ENCODE measurements at regions not wholly inside any gene's neighbourhood (a gene's known extent, or its start where the extent isn't known, plus 50 kb on each side); places are given as distances from the start of the nearest gene placed in this dataset.
"Not testable (repeated sequence)": the region's sequence is repeated elsewhere in the genome, so short reads cannot be mapped to it uniquely, and the experiment has no call there.

DNA sequence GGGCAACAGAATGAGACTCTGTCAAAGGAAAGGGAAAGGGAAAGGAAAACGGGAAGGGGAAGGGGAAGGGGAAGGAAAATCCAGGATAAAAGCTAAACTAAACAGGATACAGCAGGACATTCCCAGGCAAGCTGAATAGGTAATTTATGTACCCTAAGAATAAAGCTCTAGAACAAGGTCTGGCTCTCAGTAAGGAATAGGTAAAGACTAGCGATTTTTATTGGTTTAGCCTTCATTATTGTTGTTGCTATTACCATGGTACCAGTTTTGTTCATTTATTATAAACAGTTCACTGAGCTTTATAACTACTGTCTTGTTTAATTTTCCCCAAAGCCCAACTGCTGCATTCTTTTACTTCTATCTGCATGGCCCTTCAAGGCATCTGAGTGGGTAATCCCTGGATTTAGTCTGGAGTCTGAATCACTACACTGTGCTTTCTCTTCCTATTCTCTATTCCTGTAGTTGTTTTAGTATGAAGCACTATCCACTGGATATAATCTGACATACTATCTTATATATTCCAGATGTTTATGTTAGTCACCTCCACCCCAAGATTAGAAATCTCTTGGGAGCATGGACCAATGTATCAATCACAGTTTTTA is 127.1 kb upstream of the TANK start:
- no peak for DNase-seq

DNA sequence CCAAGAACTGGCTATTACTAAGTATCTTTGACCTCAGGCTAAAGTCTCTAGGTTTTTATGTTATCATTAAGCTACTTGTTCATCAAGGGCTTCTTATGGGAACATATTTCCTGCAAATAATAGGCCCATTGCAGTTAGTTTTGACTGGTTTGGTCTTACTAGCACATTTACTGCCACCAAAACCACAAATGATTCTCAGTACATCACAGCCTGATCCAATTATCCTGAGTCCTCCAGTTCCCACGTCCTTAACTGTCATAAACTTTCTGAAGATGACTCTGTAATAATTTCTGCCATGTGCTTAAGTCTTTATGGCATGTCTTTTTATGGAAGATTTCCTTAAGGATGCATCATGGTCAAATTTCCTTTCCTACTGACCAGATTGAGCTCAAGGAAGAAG is 123.3 kb upstream of the TANK start:
- DNase-seq: no peak

DNA sequence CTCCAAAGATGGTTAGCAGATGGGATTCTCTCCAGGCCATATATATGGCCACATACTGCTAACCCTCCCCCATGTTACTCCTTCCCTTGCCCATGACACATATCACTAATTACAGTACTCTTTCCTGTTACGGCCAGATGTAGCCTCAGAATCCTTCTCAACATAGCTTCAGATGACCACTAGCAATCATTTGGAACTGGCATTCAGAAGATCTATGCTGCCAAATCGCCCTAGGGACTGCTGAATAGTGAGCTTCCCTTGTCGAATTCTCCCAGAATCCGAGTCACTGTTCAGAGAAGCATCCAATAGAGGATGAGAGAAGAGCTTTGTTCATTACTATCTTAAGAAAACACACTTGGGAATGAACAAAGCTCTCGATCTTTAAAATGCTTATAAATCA is 121.2 kb upstream of the TANK start:
- no peak for DNase-seq

DNA sequence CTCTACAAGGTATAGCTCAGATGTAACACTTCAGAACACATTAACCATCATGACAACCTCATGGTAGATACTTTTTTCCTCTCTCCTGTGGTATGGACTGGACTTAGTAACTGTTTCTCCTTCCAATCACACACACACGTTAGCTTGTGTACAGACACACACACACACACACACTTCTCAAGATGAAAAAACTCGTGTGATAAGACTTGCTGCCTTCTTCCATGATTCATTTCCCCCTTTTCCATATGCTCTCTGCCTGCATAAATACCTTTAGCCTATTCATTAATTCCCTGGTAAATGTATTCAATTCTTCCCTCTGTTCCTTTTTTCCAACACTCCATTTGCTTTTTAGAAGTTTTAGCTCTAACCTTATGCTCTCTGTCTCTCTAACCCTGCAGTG is 118.9 kb upstream of the TANK start:
- no peak for DNase-seq

DNA sequence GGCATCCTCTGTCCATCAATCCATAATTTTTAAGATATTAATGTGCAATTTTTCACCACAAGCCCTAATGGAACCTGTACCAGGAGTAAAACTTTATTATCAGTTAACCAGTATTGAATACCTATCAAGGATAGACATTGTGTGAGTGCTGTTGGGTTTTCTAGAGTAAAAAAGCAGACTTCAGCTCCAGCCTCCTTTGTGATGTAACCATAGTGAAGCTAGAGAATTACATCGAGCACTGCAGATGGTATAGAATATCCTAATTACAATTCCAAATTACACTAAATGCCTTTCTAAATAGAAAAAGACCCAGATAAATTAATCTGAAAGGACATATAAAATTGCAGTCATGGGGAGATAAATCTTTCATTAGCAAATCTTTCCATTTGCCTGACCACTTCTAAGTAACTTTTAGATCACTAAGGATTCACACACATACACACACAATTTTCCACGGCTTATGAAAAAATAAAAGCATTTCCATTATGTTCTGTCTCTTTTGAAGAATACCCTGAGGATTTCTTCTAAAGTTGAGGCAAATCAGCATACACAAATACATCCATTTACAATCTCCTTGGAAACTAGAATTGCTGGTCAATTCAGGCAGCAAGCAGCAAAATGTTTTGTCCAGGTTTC is 117.1 kb upstream of the TANK start:
- no peak for DNase-seq

DNA sequence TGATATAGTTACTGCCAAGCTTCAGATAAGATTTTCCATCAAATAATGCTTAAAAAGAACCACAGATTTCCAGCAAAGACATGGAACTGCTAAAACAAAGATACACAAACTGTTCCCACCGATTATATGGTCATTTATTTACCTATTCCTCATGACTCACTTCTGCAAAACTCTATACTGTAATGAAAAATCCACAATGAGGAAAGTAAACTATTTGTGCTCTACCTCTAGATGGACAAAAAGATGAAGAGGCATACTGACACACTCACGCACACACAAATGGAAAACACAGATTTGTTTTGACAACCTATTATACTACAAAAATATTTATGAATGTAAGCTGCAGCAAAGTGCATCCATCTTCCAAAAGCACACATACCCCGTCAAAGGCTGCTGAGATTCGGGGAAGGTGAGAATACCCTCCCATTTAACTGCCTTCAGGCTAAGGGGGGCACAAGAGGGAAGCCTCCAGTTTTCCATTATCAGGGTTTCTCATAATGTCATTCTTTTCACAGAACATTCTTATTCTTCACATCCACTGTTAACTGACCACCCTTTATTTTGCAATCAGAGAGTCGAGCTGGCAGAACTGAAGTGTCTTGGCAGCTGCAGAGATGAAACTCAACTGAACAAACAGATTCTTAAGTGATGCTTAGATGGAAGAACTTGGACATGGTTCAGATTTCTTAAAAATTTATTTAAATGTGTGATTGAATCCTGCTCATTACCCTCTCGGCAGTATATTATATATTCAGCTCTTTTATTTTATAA is 115.9 kb upstream of the TANK start:
- no peak for DNase-seq

DNA sequence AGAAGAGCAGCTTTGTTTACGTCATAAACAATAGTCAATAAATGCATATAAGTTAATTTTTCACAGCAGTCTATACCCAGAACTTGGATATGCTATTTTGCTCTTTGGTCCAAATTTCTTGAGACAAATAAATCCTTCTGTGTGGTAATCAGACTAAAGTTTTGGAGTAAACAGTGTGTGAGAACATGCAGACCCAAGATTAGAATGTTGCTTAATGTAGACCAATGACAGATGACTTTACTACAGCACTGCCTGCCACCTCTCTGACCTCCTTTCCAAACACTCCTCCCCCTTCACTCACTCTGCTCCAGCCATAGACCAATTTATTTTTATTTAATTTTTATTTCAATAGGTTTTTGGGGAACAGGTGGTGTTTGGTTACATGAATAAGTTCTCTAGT is 115.3 kb upstream of the TANK start:
- DNase-seq: no peak

DNA sequence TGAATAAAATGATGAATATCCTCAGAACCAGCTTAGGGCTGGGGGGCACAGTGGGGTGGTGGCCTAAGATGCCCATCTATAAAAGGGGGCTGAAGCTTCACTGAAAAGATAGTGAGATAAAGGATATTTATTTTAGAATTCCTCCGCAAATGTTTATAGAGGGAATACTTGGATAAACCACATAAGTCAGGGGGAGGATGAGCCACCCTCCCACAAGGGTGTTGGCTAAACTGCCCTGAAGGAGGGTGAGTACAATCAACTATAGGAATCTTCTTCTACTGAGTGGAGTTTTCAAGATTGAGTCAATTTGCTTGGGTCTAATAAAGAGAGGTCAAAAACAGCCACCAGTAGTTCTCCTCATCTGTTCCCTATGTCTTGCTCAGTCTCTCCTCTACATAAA is 114.5 kb upstream of the TANK start:
- no peak for DNase-seq

DNA sequence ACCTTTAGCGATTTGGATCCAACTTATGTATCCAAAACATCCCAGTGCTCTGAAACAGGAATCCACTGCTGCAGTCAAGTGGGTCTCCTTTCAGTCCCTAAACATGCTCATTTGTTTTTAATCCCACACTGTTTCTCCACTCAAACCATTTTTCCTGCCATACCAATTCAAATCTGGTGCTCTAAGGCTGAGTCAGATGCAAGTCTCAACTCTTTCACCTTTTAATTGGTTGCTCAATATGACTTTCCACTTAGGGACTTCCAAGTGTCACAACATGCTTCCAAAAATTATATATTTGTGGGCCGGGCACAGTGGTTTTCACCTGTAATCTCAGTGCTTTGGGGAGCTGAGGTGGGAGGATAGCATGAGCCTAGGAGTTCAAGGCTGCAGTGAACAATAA is 113.4 kb upstream of the TANK start:
- DNase-seq: no peak

DNA sequence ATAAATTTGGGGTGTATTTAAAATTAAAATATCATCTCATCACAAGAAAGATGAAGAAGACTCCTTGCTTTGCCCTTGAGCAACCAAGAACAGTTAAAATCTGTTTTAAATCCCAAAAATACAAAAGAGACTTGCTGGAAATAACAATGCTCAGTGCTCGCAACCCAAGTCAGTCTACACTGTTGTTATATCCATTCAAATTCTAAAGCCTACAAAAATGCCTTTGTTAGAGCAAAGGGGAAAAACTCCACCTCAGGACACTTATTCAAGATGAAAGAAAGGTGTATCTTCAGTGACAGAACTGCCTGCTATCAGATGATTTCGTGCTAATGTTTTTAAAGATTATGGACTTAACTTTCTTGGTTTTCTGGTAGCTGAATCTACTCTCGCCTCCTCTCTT is 111.9 kb upstream of the TANK start:
- DNase-seq: no peak

DNA sequence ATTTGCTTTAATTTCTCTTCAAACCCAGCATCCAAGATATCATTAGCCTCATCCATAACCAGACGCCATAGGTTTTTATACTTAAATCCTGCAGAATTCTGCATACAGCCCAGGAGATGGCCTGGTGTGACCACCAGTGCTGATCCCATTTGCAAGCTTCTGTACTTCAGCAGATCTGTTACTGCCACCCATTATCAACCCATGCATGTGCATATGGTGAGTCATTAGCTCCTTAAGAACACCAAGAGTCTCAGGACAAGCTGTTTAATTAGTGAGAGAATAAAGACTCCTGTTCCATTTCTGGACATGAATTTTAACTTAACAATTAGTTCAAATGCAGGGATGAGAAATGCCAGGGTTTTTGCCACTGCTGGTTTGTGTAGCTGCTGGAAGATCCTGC is 110.7 kb upstream of the TANK start:
- no peak for DNase-seq

DNA sequence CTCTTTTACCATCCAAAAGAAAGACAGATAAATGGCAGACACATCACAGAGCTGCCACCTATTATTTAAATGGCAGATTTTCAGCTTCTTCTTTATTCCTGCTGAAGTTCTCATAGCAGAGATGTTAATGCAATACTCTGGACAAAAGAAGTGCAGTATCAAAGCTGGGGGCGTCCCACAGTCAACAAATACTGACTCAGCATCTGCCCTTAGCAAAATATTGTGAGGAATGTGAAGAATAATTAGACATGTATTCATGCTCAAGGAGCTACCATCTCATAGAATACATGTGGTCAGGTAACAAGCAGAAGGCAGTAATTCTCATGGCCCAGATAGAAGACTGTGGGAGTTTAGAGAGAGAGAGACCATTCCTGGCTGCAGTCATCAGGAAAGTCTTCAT is 108.0 kb upstream of the TANK start:
- DNase-seq: no peak

DNA sequence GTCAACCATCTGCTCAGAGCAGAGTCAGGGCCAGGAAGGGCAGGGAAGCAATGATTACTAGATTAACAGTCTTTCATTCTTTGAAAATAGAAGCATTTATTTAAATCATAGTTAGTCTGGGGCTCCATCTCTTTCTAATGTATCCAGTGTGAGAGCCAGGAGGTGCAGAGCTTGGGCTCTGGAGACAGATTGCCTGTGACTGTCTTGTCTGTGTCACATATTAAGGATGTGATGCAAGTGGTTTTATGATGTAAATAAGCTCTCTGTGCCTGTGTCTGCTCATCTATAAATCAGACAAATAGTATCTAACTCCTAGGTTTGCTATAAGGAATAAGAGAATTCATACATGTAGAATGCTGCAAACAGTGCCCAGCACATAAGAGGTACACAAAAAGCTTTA is 104.9 kb upstream of the TANK start:
- no peak for DNase-seq

DNA sequence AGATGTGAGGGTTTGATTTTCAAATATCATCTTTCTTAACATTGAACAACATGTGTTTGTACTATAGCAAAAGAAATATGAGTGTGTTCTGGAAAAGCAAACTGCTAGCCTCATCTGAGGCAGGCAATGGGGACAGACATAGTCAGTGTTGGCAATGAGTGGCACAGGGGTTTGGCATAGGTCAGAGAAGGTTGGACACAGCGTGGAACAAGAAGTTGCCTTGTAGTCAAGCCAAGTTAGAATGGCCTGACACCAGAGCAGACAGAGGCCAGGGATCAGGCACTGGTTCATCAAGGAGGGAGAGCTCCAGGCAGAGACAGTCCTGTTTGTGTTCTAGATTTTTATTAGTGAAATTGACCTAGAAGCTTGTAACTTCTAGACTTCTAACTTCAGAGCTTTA is 100.8 kb upstream of the TANK start:
- no peak for DNase-seq

DNA sequence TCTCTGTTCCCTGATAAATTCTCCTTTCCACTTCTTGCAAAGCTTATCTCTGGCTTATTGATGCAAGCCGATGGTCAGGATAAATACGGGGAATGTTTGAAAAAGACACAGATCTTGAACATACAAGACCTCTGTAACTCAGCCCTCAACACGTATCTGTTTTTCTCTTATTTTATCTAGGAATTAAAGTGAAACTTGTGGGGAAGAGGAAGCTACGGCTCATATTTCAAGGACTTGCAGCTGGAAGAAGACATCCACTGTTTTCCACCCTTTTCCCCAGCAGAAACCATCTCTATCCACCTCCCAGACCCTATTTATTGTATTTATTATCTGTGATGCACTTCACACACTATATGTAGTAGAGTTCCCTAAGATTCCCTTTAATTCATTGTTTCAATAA is 98.4 kb upstream of the TANK start:
- no peak for DNase-seq

DNA sequence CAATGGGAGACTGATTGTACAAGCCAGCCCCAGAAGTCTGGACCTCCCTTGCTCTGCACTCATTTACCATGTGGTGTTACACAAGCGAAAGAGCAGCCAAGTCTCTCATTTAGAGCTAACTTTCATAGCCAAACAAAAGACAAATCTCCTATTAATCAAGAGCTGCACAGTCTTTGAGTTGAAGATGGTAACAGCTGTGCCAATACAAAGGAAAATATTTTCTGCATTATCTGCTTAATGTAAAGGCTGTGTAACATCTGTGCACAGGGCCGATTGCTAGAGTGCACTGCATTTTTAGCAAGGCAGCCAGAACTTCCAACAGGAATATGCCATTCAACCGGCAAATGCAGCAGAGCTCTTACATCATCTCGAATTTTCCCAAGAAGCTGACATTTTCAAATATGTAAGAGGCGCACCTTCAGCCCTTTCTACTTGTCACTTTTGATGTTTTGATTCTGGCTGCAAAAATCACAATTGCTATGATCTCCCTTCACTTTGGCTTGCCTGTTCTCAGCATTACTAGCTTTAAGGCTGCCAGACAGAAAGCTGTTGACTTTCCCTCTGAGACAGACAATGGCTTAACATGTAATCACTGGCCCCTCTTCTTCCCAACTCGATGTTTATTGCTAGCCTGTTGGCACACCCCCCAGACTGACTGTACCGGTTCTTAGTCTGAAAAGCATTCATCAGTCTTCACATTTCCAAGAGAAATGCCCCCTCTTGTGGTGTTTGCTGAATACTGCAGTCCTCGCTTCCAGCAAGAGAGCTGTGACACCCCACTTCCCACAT is 96.9 kb upstream of the TANK start:
- DNase-seq: peak; percentile 72 to 74

DNA sequence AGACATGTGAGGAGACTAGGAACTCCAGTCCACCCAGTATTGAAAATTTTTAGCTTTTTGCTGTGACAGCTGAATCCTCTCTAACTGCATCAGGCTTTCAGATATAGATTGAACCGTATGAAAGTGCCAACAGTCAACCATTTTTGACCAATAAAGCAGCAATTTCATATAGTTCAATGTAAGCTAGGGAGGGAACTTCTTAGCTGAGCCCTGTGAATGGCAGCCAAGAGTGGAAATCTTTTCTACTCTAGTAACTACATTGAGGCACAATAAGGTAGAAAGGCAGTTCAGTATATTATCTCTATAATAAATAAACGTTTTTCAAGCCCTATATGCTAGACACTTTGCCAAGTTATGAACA is 96.3 kb upstream of the TANK start:
- no peak for DNase-seq

DNA sequence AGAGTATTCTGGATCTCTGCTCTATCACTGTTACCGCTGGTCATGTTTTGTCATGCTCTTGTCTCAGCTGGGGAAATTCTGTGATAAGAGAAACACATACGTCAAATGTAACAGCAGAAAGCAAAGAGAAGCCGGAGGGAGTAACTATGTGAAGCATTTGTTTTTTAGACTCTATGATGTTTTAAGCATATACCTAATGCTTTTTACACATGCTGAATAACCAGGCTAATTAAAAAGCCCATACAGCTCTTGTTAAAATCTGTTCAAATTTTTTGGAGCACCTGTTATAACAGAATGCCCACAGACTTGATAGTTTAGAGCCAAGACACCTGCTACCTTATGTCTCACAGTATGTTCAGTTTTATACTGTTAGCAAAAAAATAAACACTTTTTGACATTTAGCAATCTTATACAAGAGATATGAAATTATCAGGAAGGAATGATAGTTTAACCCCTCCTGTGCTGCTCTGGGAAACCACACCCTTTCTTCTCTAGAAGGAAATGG is 92.3 kb upstream of the TANK start:
- DNase-seq: no peak

DNA sequence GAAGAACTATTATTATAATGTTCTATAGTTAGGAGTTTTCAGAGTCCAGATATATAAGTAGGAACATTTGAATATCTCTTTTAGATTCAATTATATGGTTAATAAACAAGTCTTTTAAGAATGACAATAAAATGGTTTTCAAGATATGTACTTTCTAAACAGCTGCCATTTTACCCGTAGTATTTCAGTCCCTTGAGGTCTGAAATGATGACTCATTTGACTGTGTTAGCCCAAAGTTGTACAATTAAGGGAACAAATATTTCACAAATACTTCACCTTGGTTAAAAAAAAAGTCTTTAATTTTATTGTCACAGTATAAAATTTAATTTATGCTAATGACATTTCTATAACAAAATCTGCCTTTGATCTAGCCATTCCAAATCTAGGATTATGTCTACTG is 91.6 kb upstream of the TANK start:
- no peak for DNase-seq

DNA sequence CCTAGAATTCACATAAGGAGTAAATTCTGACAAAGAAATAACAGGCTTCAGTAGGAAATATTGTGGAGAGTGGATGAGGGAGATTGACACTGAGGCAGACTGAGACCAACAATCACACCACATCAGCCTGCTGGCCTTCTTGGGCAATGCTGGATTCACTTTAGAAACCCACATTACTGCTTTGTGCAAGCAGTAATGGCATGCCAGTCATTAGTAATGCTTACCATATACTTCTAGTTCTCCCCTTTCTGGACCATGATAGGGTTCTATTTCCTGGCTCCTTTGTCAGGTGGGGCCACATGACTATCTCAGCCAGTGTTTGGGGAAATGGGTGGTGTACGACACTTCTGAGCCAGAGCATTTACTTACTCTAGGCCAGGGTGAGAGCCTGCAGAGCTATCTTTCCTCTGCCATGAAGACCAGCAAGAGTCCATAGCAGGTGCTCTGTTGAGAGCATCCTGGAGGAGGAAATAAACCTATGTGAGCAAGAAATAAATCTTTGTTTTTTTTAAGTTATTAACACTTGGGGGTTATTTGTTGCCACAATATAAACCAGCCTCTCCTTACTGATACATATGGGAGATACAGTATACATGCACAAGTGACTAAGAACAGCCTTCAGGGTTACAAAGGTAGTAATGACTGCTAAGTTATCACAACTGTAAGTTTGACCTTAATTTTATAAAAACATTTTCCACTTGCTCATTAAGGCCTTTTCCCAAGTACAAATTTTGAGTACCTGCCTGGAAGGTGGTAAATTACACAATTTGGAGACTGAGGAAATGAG is 89.3 kb upstream of the TANK start:
- DNase-seq: no peak

DNA sequence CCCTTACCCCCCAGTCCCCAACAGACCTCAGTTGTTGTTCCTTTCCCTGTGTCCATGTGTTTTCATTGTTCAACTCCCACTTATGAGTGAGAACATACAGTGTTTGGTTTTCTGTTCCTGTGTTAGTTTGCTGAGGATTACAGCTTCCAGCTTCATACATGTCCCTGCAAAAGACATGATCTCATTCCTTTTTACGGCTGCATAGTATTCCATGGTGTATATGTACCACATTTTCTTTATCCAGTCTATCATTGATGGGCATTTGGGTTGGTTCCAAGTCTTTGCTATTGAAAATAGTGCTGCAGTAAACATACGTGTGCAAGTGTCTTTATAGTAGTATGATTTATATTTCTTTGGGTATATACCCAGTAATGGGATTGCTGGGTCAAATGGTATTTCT is 87.8 kb upstream of the TANK start:
- DNase-seq: not testable (repeated sequence)

DNA sequence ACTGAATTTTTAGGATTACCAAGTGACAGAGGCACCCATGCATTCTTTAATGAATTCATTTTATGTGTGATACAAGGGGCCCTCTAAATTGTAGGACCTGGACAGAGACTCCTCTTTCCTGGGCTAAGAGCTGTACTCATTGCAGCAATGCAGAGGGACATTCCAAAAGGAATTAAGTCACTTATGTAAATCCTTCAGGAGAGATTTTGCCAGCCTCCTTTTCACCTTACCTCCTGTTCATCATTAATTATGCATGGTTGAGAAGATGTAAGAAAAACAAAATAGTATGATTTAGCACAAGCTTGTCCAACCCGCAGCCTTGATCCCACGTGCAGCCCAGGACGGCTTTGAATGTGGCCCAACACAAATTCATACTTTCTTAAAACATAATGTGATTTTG is 84.5 kb upstream of the TANK start:
- no peak for DNase-seq

DNA sequence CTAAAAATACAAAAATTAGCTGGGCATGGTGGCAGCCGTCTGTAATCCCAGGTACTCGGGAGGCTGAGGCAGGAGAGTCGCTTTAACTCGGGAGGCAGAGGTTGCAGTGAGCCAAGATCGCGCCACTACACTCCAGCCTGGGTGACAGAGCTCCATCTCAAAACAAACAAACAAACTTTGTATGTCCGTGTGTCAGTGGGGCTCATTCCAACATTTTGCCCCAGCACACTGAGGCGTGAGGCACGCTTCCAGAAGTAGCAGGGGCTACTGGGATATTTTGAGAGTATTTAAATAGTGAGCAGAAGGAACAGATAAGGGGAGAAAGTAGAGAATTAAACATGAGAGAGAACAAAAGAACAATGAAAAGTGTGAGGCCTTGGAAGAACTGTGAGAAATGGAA is 83.3 kb upstream of the TANK start:
- peak in 1 of 2 experiments; percentile 26 for DNase-seq
